GM23338 (cell line): ENCODE measurements at regions not wholly inside any gene's neighbourhood (a gene's known extent, or its start where the extent isn't known, plus 50 kb on each side); places are given as distances from the start of the nearest gene placed in this dataset.

Experiments
- ATAC-seq: fragments of 200-7000 bp; cut with Tn5 transposase; 3 replicates; pipeline ENCODE4 v1.9.1; 2020
- DNase-seq: peaks from one replicate; pipeline ENCODE4 v3.0.0-alpha.2; 2015; ENCODE audit warnings: low spot score
- H2AFZ ChIP-seq: fragments of 200-600 bp; sonication (generic); 2 replicates; pipeline ENCODE4 v1.8.0; 2016; ENCODE audit warnings: antibody characterized with exemption, mild to moderate bottlenecking, moderate library complexity
- H3F3A ChIP-seq: fragments of 200-600 bp; sonication (generic); replicated peaks from 2 replicates; pipeline ENCODE4 v1.8.0; 2017; ENCODE audit warnings: antibody characterized with exemption, mixed run types, low read depth
- H3K27ac ChIP-seq: fragments of 200-600 bp; sonication (generic); 2 replicates; pipeline ENCODE4 v1.6.1; 2016; ENCODE audit warnings: low read depth
- H3K27me3 ChIP-seq: fragments of 200-600 bp; sonication (generic); 2 replicates; pipeline ENCODE4 v1.8.0; 2016; ENCODE audit warnings: mild to moderate bottlenecking, mixed run types, moderate library complexity; ENCODE audit not compliant: insufficient read depth
- H3K36me3 ChIP-seq: fragments of 200-600 bp; sonication (generic); 2 replicates; pipeline ENCODE4 v1.8.0; 2016; ENCODE audit warnings: mild to moderate bottlenecking; ENCODE audit not compliant: insufficient read depth
- H3K4me1 ChIP-seq: fragments of 200-600 bp; sonication (generic); 2 replicates; pipeline ENCODE4 v1.8.0; 2016; ENCODE audit warnings: mild to moderate bottlenecking, moderate library complexity; ENCODE audit not compliant: insufficient read depth
- H3K4me2 ChIP-seq: fragments of 200-600 bp; sonication (generic); 2 replicates; pipeline ENCODE4 v1.7.1; 2017; ENCODE audit warnings: mixed run types
- H3K4me3 ChIP-seq: fragments of 200-600 bp; sonication (generic); 2 replicates; pipeline ENCODE4 v1.6.1; 2016; ENCODE audit warnings: mixed run types
- H3K79me2 ChIP-seq: fragments of 200-600 bp; sonication (generic); replicated peaks from 2 replicates; pipeline ENCODE4 v1.8.0; 2017; ENCODE audit warnings: mild to moderate bottlenecking; ENCODE audit not compliant: insufficient read depth
- H3K9me2 ChIP-seq: fragments of 200-600 bp; sonication (generic); 2 replicates; pipeline ENCODE4 v1.8.0; 2017; ENCODE audit not compliant: insufficient read depth
- H4K20me1 ChIP-seq: fragments of 200-600 bp; sonication (generic); replicated peaks from 2 replicates; pipeline ENCODE4 v1.8.0; 2017; ENCODE audit warnings: mild to moderate bottlenecking; ENCODE audit not compliant: insufficient read depth
- H3K27ac Mint-ChIP-seq: 2 replicates; pipeline ENCODE4 v1.8.0; 2020; ENCODE audit warnings: inconsistent platforms, mild to moderate bottlenecking, moderate library complexity, mixed read lengths
- H3K27me3 Mint-ChIP-seq: 3 replicates; pipeline ENCODE4 v1.8.0; 2022; ENCODE audit warnings: low read depth, mild to moderate bottlenecking, moderate library complexity, mixed read lengths, inconsistent platforms; ENCODE audit not compliant: insufficient read depth, poor library complexity
- H3K36me3 Mint-ChIP-seq: 3 replicates; pipeline ENCODE4 v1.8.0; 2021; ENCODE audit warnings: low read depth, mild to moderate bottlenecking, inconsistent platforms, moderate library complexity, mixed read lengths
- H3K4me1 Mint-ChIP-seq: 3 replicates; pipeline ENCODE4 v1.8.0; 2020; ENCODE audit warnings: mild to moderate bottlenecking, inconsistent platforms, mixed read lengths
- H3K4me3 Mint-ChIP-seq: 3 replicates; pipeline ENCODE4 v1.8.0; 2021; ENCODE audit warnings: moderate library complexity, mild to moderate bottlenecking, inconsistent platforms, mixed read lengths
- H3K9me3 Mint-ChIP-seq: 3 replicates; pipeline ENCODE4 v1.8.0; 2020; ENCODE audit warnings: moderate library complexity, mild to moderate bottlenecking, inconsistent platforms, mixed read lengths
- CREB1 ChIP-seq: fragments of 250-450 bp; sonication (Bioruptor Pico); IDR thresholded peaks from 2 replicates; pipeline ENCODE4 v1.5.0; 2020; ENCODE audit warnings: low read depth, mild to moderate bottlenecking, moderate library complexity
- CTCF ChIP-seq, 2 experiments: fragments of 200-600 bp in 1 of 2; sonication (generic) in 1 of 2; conservative IDR thresholded peaks; 2 replicates each; pipeline versions ENCODE4 v1.5.1 to v1.6.1; 2016 to 2017; ENCODE audit warnings: antibody characterized with exemption in 2 of 2, low read depth in 2 of 2, mild to moderate bottlenecking in 2 of 2, moderate library complexity in 1 of 2
- EZH2 ChIP-seq: fragments of 200-600 bp; sonication (generic); IDR thresholded peaks from one replicate; pipeline ENCODE4 v1.8.0; 2017; ENCODE audit warnings: antibody characterized with exemption, mild to moderate bottlenecking, low read depth; ENCODE audit not compliant: unreplicated experiment
- EZH2phosphoT487 ChIP-seq: fragments of 200-600 bp; sonication (generic); IDR thresholded peaks from one replicate; pipeline ENCODE4 v1.8.1; 2018; ENCODE audit warnings: antibody characterized with exemption; ENCODE audit not compliant: unreplicated experiment
- JUNB ChIP-seq: IDR thresholded peaks from one replicate; pipeline ENCODE4 v1.6.1; 2016; ENCODE audit warnings: antibody characterized with exemption; ENCODE audit not compliant: unreplicated experiment
- NANOG ChIP-seq: IDR thresholded peaks from 2 replicates; pipeline ENCODE4 v1.6.1; 2016; ENCODE audit warnings: antibody characterized with exemption, borderline replicate concordance
- POLR2AphosphoS5 ChIP-seq: IDR thresholded peaks from 2 replicates; pipeline ENCODE4 v1.6.1; 2016; ENCODE audit warnings: antibody characterized with exemption, low read depth
- STAT1 ChIP-seq: IDR thresholded peaks from one replicate; pipeline ENCODE4 v1.6.1; 2016; ENCODE audit warnings: antibody characterized with exemption; ENCODE audit not compliant: unreplicated experiment
- ZNF114 ChIP-seq: fragments of 250-450 bp; sonication (Bioruptor Pico); IDR thresholded peaks from 2 replicates; pipeline ENCODE4 v1.5.0; 2020; ENCODE audit warnings: mild to moderate bottlenecking, moderate library complexity
- ZNF331 ChIP-seq: fragments of 250-450 bp; sonication (Bioruptor Pico); IDR thresholded peaks from 2 replicates; pipeline ENCODE4 v1.5.0; 2020; ENCODE audit warnings: low read depth, mild to moderate bottlenecking, moderate library complexity
- TF ChIP-seq, protein P1 (sequence below): fragments of 250-450 bp; sonication (Bioruptor Pico); IDR thresholded peaks from 2 replicates; pipeline ENCODE4 v1.5.0; 2020; ENCODE audit warnings: mild to moderate bottlenecking, moderate library complexity
- TF ChIP-seq, protein P2 (sequence below): IDR thresholded peaks from one replicate; pipeline ENCODE4 v1.6.1; 2018; ENCODE audit warnings: antibody characterized with exemption; ENCODE audit not compliant: unreplicated experiment
- TF ChIP-seq, protein P3 (sequence below): IDR thresholded peaks from 2 replicates; pipeline ENCODE4 v1.6.1; 2016; ENCODE audit warnings: antibody characterized with exemption

DNA sequence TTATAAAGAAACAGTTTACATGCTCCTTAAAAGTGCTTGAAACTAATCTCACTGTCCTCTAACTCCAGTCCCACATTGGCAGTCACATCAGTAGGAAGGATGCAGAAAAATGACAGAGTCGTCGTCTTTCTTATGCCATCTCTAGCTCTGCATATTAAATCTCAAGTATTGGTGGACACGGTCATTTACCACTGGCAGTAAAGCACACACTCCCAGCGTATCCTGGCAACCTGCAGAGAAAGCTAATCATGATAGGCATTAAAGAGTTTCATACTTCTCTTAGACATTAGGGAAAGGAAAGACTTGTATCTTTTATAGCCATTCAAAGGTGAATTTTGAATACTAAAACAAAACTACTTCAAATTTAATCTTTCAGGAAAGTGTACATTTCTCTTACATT, 202.0 kb upstream of the COBL start:
- Mint-ChIP-seq H3K4me3 (no peak overlapping the region), H3K27ac (no peak overlapping the region), H3K4me1 (peaks cover 14% of the 10 kb centered on the region; the same call in 2 of the 3 replicates), H3K36me3 (no peaks in the 10 kb centered on the region), H3K27me3 (peaks cover 4% of the 10 kb centered on the region), H3K9me3 (no peaks in the 10 kb centered on the region)
- ATAC-seq (no peak), DNase-seq (no peak)
- TF ChIP-seq CREB1 (CRISPR knock-in tag) (no peak), NANOG (no peak), STAT1 (no peak), EZH2phosphoT487 (no peak), CTCF (conservative IDR thresholded peaks at IDR 0.05; ENCODE audit: low read depth in 2 of 2) (no peak), EZH2 (no peak), ZNF331 (CRISPR knock-in tag) (no peak), JUNB (no peak), POLR2AphosphoS5 (no peak), ZNF114 (CRISPR knock-in tag) (no peak)
- TF ChIP-seq, protein P1, sequence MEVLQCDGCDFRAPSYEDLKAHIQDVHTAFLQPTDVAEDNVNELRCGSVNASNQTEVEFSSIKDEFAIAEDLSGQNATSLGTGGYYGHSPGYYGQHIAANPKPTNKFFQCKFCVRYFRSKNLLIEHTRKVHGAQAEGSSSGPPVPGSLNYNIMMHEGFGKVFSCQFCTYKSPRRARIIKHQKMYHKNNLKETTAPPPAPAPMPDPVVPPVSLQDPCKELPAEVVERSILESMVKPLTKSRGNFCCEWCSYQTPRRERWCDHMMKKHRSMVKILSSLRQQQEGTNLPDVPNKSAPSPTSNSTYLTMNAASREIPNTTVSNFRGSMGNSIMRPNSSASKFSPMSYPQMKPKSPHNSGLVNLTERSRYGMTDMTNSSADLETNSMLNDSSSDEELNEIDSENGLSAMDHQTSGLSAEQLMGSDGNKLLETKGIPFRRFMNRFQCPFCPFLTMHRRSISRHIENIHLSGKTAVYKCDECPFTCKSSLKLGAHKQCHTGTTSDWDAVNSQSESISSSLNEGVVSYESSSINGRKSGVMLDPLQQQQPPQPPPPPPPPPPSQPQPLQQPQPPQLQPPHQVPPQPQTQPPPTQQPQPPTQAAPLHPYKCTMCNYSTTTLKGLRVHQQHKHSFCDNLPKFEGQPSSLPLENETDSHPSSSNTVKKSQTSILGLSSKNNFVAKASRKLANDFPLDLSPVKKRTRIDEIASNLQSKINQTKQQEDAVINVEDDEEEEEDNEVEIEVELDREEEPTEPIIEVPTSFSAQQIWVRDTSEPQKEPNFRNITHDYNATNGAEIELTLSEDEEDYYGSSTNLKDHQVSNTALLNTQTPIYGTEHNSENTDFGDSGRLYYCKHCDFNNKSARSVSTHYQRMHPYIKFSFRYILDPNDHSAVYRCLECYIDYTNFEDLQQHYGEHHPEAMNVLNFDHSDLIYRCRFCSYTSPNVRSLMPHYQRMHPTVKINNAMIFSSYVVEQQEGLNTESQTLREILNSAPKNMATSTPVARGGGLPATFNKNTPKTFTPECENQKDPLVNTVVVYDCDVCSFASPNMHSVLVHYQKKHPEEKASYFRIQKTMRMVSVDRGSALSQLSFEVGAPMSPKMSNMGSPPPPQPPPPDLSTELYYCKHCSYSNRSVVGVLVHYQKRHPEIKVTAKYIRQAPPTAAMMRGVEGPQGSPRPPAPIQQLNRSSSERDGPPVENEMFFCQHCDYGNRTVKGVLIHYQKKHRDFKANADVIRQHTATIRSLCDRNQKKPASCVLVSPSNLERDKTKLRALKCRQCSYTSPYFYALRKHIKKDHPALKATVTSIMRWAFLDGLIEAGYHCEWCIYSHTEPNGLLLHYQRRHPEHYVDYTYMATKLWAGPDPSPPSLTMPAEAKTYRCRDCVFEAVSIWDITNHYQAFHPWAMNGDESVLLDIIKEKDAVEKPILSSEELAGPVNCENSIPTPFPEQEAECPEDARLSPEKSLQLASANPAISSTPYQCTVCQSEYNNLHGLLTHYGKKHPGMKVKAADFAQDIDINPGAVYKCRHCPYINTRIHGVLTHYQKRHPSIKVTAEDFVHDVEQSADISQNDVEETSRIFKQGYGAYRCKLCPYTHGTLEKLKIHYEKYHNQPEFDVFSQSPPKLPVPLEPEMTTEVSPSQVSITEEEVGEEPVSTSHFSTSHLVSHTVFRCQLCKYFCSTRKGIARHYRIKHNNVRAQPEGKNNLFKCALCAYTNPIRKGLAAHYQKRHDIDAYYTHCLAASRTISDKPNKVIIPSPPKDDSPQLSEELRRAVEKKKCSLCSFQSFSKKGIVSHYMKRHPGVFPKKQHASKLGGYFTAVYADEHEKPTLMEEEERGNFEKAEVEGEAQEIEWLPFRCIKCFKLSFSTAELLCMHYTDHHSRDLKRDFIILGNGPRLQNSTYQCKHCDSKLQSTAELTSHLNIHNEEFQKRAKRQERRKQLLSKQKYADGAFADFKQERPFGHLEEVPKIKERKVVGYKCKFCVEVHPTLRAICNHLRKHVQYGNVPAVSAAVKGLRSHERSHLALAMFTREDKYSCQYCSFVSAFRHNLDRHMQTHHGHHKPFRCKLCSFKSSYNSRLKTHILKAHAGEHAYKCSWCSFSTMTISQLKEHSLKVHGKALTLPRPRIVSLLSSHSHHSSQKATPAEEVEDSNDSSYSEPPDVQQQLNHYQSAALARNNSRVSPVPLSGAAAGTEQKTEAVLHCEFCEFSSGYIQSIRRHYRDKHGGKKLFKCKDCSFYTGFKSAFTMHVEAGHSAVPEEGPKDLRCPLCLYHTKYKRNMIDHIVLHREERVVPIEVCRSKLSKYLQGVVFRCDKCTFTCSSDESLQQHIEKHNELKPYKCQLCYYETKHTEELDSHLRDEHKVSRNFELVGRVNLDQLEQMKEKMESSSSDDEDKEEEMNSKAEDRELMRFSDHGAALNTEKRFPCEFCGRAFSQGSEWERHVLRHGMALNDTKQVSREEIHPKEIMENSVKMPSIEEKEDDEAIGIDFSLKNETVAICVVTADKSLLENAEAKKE (CRISPR knock-in tag), result no peak
- TF ChIP-seq, protein P2, sequence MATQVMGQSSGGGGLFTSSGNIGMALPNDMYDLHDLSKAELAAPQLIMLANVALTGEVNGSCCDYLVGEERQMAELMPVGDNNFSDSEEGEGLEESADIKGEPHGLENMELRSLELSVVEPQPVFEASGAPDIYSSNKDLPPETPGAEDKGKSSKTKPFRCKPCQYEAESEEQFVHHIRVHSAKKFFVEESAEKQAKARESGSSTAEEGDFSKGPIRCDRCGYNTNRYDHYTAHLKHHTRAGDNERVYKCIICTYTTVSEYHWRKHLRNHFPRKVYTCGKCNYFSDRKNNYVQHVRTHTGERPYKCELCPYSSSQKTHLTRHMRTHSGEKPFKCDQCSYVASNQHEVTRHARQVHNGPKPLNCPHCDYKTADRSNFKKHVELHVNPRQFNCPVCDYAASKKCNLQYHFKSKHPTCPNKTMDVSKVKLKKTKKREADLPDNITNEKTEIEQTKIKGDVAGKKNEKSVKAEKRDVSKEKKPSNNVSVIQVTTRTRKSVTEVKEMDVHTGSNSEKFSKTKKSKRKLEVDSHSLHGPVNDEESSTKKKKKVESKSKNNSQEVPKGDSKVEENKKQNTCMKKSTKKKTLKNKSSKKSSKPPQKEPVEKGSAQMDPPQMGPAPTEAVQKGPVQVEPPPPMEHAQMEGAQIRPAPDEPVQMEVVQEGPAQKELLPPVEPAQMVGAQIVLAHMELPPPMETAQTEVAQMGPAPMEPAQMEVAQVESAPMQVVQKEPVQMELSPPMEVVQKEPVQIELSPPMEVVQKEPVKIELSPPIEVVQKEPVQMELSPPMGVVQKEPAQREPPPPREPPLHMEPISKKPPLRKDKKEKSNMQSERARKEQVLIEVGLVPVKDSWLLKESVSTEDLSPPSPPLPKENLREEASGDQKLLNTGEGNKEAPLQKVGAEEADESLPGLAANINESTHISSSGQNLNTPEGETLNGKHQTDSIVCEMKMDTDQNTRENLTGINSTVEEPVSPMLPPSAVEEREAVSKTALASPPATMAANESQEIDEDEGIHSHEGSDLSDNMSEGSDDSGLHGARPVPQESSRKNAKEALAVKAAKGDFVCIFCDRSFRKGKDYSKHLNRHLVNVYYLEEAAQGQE, result no peak
- TF ChIP-seq, protein P3, sequence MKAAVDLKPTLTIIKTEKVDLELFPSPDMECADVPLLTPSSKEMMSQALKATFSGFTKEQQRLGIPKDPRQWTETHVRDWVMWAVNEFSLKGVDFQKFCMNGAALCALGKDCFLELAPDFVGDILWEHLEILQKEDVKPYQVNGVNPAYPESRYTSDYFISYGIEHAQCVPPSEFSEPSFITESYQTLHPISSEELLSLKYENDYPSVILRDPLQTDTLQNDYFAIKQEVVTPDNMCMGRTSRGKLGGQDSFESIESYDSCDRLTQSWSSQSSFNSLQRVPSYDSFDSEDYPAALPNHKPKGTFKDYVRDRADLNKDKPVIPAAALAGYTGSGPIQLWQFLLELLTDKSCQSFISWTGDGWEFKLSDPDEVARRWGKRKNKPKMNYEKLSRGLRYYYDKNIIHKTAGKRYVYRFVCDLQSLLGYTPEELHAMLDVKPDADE, result no peak
- peaks cover 4% of the 10 kb centered on the region; the same call in 1 of the 2 replicates for H3K9me2 ChIP-seq
- no peaks in the 10 kb centered on the region for H3F3A ChIP-seq
- no peak overlapping the region for H2AFZ ChIP-seq
- H3K79me2 ChIP-seq, result no peaks in the 10 kb centered on the region
- H3K4me2 ChIP-seq, result no peak overlapping the region
- no peak overlapping the region for H3K4me3 ChIP-seq
- no peaks in the 10 kb centered on the region for H3K27me3 ChIP-seq
- H4K20me1 ChIP-seq, result no peaks in the 10 kb centered on the region
- no peak overlapping the region for H3K27ac ChIP-seq
- H3K36me3 ChIP-seq, result no peaks in the 10 kb centered on the region
- H3K4me1 ChIP-seq, result peaks cover 13% of the 10 kb centered on the region; the same call in 1 of the 2 replicates
